Lower lobe of right lung (tissue), 2 donors: ENCODE measurements at regions not wholly inside any gene's neighbourhood (a gene's known extent, or its start where the extent isn't known, plus 50 kb on each side); places are given as distances from the start of the nearest gene placed in this dataset.

Experiments
- ATAC-seq, 2 donors: fragments of 200-7000 bp; cut with Tn5 transposase; one replicate each; pipeline ENCODE4 v1.9.1; 2020 to 2022; ENCODE audit warnings: mild to moderate bottlenecking in 2 of 2, moderate library complexity in 2 of 2
- DNase-seq: peaks from one replicate; pipeline ENCODE4 v3.0.0-alpha.2; 2020
- H3K27ac ChIP-seq: fragments of 200-600 bp; one replicate; pipeline ENCODE4 v1.8.0; 2022
- H3K27me3 ChIP-seq: fragments of 200-600 bp; one replicate; pipeline ENCODE4 v1.8.0; 2022; ENCODE audit warnings: low read depth
- H3K36me3 ChIP-seq: fragments of 200-600 bp; one replicate; pipeline ENCODE4 v1.8.0; 2022; ENCODE audit warnings: mild to moderate bottlenecking
- H3K4me1 ChIP-seq: fragments of 200-600 bp; one replicate; pipeline ENCODE4 v1.8.0; 2022
- H3K4me3 ChIP-seq: fragments of 200-600 bp; one replicate; pipeline ENCODE4 v1.8.0; 2022; ENCODE audit warnings: mild to moderate bottlenecking
- H3K9me3 ChIP-seq: fragments of 200-600 bp; one replicate; pipeline ENCODE4 v1.8.0; 2022
- intact Hi-C: fragments of 100-400 bp; cut with DNase I; formaldehyde crosslinking; loops from one replicate; pipeline ENCODE4 v1.11.0; 2022
- TF ChIP-seq, protein P1 (sequence below): fragments of 200-600 bp; IDR thresholded peaks from one replicate; pipeline ENCODE4 v1.8.0; 2022; ENCODE audit warnings: antibody characterized with exemption, mild to moderate bottlenecking
- donor health status: DM: no; HTN: yes; CAD: no; lungs with severe emphysema.

- Histone ChIP-seq H3K27ac (no peak overlapping the region), H3K36me3 (no peaks in the 10 kb centered on the region), H3K9me3 (no peaks in the 10 kb centered on the region), H3K4me1 (no peaks in the 10 kb centered on the region), H3K27me3 (no peaks in the 10 kb centered on the region), H3K4me3 (no peak overlapping the region)
- DNase-seq (no peak), ATAC-seq (no peak)
- TF ChIP-seq, protein P1, sequence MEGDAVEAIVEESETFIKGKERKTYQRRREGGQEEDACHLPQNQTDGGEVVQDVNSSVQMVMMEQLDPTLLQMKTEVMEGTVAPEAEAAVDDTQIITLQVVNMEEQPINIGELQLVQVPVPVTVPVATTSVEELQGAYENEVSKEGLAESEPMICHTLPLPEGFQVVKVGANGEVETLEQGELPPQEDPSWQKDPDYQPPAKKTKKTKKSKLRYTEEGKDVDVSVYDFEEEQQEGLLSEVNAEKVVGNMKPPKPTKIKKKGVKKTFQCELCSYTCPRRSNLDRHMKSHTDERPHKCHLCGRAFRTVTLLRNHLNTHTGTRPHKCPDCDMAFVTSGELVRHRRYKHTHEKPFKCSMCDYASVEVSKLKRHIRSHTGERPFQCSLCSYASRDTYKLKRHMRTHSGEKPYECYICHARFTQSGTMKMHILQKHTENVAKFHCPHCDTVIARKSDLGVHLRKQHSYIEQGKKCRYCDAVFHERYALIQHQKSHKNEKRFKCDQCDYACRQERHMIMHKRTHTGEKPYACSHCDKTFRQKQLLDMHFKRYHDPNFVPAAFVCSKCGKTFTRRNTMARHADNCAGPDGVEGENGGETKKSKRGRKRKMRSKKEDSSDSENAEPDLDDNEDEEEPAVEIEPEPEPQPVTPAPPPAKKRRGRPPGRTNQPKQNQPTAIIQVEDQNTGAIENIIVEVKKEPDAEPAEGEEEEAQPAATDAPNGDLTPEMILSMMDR: no peak
- intact Hi-C loops: no loop called here
These were observed 96.6 kb upstream of the AGTR1 start for GRCh38 chr3:148600902-148601765.

DNA sequence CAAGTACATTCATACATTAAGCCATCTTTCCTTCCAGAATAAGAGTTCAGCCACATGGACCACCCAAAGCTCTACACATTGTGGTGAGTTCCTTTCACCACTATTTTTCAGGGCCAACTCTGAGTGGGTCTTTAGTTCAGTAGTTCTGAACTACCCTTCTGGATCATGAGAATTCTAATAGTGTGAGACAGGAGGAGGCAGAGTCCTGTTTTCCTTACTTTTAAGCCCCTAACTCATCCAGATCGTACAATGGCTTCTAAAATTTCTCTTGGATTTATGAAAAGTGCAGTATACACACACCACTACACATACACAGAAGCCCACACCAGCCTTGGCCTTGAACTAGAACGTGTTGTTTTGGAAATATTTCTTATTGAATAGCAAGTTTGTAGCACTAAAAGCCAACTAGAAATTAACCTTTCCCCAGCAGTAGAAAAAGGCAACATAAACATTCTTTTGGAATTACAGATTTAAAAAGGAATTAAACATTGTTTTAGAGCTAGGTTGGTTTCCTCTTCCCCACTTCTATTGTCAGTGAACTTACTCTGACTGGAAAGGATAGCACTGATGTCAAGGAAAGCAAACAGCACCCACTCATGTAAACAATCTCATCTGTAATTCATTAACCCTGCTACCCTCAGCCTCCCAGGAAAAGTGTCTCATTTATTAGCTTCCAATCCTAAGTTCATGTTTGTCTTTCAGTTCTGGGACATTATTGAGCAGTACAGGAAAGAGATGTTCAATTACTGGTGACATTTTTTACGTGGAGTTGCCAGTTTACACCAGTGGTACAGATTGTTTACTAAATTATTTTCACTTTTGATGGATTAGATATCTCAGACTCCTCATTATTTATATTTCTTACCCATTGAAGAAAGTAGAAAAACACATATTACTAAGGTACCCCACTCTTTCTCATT, 95.7 kb upstream of the AGTR1 start:
- intact Hi-C loops: no loop called here
- TF ChIP-seq, protein P1: no peak
- ATAC-seq: no peak
- no peak for DNase-seq
- Histone ChIP-seq H3K4me1 (no peaks in the 10 kb centered on the region), H3K36me3 (no peaks in the 10 kb centered on the region), H3K27ac (no peak overlapping the region), H3K4me3 (no peak overlapping the region), H3K9me3 (no peaks in the 10 kb centered on the region), H3K27me3 (no peaks in the 10 kb centered on the region)

DNA sequence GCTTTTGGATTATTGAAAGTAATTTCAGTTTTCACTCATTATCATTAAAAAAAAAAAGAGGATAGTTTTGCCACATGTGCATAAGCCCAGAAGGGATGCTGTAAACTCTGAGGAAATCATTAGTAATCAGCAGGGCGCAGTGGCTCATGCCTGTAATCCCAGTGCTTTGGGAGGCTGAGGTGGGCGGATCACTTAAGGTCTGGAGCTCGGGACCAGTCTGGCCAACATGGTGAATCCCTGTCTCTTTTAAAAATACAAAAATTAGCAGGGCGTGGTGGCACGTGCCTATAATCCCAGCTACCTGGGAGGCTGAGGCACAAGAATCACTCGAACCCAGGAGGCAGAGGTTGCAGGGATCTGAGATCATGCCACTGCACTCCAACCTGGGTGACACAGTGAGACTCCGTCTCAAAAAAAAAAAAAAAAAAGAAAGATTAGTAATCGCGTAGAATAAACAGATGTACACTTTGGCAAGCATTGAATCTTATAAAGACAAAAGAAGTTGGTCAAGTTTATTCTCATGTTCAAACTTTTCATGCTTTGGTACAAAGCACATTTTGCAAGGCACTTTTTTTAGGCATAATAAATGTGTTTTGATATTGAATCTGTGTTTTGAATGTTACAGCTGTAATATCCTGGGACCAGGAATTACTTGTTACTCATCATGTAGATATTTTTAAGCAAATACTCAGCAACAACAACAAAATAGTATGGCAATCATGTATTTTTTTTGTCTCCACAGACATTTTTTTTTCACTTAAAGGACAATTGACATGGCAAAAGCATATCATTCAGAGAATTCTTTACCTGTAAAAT, 93.2 kb upstream of the AGTR1 start:
- no peak overlapping the region for H3K27ac ChIP-seq
- H3K9me3 ChIP-seq: no peaks in the 10 kb centered on the region
- no peak overlapping the region for H3K4me3 ChIP-seq
- intact Hi-C loops: no loop called here
- TF ChIP-seq, protein P1: no peak
- ATAC-seq (no peak), DNase-seq (no peak)
- H3K27me3 ChIP-seq: no peaks in the 10 kb centered on the region
- H3K4me1 ChIP-seq: no peaks in the 10 kb centered on the region
- H3K36me3 ChIP-seq: no peaks in the 10 kb centered on the region

DNA sequence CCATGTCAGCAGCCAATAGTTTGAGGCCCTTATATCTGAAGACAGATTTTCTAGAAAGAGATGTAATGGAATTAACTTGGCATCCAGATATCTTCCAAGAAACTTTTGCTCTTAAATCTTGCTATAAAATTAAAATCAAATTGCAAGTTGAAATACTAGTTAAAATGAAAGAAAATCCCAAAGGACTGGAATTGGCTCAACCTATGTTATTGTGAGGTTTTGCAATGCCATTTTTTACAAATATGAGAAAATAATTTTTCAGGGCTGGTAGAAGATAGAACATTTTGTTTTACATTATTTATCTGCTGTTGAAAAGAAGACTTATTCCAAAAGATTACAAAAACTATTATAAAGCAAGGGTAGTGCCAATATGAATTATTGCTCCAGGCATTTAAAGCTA, 92.2 kb upstream of the AGTR1 start:
- TF ChIP-seq, protein P1: no peak
- H3K9me3 ChIP-seq: no peaks in the 10 kb centered on the region
- H3K27me3 ChIP-seq: no peaks in the 10 kb centered on the region
- no peak overlapping the region for H3K27ac ChIP-seq
- no peak for ATAC-seq
- no peaks in the 10 kb centered on the region for H3K4me1 ChIP-seq
- no peak overlapping the region for H3K4me3 ChIP-seq
- intact Hi-C loops: no loop called here
- no peak for DNase-seq
- no peaks in the 10 kb centered on the region for H3K36me3 ChIP-seq

- Histone ChIP-seq H3K9me3 (no peaks in the 10 kb centered on the region), H3K27ac (no peak overlapping the region), H3K4me3 (no peak overlapping the region), H3K4me1 (no peaks in the 10 kb centered on the region), H3K36me3 (no peaks in the 10 kb centered on the region), H3K27me3 (no peaks in the 10 kb centered on the region)
- intact Hi-C loops: no loop called here
- no peak for DNase-seq
- TF ChIP-seq, protein P1: no peak
- no peak for ATAC-seq
These were observed 90.7 kb upstream of the AGTR1 start for GRCh38 chr3:148606979-148607378.
